ENCODE measurements at regions not wholly inside any gene's neighbourhood (a gene's known extent, or its start where the extent isn't known, plus 50 kb on each side); places are given as distances from the start of the nearest gene placed in this dataset.

GRCh38 chr13:64534302-64534701 is 2695.8 kb downstream of the PCDH9 start:
- no peaks in the 10 kb centered on the region for H3K36me3 ChIP-seq
- no peaks in the 10 kb centered on the region for H3K4me1 ChIP-seq (ENCODE audit: control insufficient read depth in 1 of 2, low read depth in 2 of 2)
- H3K9me3 ChIP-seq, result no peaks in the 10 kb centered on the region
- H3K27me3 ChIP-seq (replicated peaks; ENCODE audit: insufficient read depth), result no peaks in the 10 kb centered on the region
- TF ChIP-seq, protein P1, sequence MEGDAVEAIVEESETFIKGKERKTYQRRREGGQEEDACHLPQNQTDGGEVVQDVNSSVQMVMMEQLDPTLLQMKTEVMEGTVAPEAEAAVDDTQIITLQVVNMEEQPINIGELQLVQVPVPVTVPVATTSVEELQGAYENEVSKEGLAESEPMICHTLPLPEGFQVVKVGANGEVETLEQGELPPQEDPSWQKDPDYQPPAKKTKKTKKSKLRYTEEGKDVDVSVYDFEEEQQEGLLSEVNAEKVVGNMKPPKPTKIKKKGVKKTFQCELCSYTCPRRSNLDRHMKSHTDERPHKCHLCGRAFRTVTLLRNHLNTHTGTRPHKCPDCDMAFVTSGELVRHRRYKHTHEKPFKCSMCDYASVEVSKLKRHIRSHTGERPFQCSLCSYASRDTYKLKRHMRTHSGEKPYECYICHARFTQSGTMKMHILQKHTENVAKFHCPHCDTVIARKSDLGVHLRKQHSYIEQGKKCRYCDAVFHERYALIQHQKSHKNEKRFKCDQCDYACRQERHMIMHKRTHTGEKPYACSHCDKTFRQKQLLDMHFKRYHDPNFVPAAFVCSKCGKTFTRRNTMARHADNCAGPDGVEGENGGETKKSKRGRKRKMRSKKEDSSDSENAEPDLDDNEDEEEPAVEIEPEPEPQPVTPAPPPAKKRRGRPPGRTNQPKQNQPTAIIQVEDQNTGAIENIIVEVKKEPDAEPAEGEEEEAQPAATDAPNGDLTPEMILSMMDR (IDR thresholded peaks at IDR 0.05), result no peak
- no peak overlapping the region for H3K27ac ChIP-seq
- H3K4me3 ChIP-seq, result no peak overlapping the region
- no peak for DNase-seq (ENCODE audit: low spot score)
- no peak for ATAC-seq (ENCODE audit: insufficient number of reproducible peaks, low FRiP score, low read depth)

DNA sequence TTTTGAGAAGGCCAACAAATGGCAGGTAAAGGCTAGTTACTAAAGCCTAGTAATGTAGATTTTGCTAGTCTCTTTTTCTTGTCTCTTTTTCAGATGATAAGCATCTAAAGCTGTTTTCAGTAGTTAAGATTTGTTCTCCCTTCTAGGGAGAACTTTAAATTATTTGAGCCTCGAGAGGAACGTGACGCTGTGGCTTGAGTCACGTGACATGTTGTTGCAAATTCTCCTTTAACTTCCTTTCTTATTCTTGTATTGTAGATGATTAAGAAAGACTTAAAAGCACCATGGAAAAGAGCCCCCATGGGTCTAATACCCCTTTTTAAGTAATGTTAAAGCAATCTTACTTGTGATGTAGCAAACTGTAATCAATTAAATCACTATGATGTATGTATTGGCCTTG is 2698.7 kb downstream of the PCDH9 start:
- H3K4me1 ChIP-seq (ENCODE audit: control insufficient read depth in 1 of 2, low read depth in 2 of 2), result no peaks in the 10 kb centered on the region

GRCh38 chr13:64529874-64530485 is 2700.2 kb downstream of the PCDH9 start:
- no peaks in the 10 kb centered on the region for H3K27me3 ChIP-seq (replicated peaks; ENCODE audit: insufficient read depth)
- no peak overlapping the region for H3K4me3 ChIP-seq
- H3K27ac ChIP-seq, result no peak overlapping the region
- no peak for ATAC-seq (ENCODE audit: insufficient number of reproducible peaks, low FRiP score, low read depth)
- no peak for DNase-seq (ENCODE audit: low spot score)
- no peaks in the 10 kb centered on the region for H3K36me3 ChIP-seq
- TF ChIP-seq, protein P1 (IDR thresholded peaks at IDR 0.05), result no peak
- H3K4me1 ChIP-seq (ENCODE audit: control insufficient read depth in 1 of 2, low read depth in 2 of 2), result no peaks in the 10 kb centered on the region
- no peaks in the 10 kb centered on the region for H3K9me3 ChIP-seq

More for the DNA sequence above, 2698.7 kb downstream of the PCDH9 start:
- H3K9me3 ChIP-seq, result no peaks in the 10 kb centered on the region
- H3K27ac ChIP-seq, result no peak overlapping the region
- TF ChIP-seq, protein P1 (IDR thresholded peaks at IDR 0.05), result no peak
- no peak overlapping the region for H3K4me3 ChIP-seq
- ATAC-seq (ENCODE audit: insufficient number of reproducible peaks, low FRiP score, low read depth) (no peak), DNase-seq (ENCODE audit: low spot score) (no peak)
- H3K36me3 ChIP-seq, result no peaks in the 10 kb centered on the region
- H3K27me3 ChIP-seq (replicated peaks; ENCODE audit: insufficient read depth), result no peaks in the 10 kb centered on the region

DNA sequence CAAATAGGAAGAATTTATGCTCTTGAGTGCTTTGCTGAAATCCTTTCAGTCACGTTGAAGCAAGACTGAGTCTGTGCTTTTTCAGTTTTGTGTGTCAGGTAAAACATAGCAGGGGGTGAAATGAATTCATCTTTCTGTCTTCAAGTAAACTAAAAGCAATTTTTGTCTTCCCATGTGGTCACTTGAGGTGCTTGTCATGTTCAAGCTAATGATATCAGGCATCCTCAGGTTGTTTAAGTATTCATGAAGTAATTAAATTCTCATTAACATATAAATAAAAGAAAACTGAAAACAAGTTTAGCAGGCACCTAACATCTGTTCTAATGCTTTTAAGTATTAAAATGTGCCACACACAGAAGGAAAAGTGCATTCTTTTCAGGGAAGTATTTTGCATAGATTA is 2701.3 kb downstream of the PCDH9 start:
- ATAC-seq (ENCODE audit: insufficient number of reproducible peaks, low FRiP score, low read depth) (no peak), DNase-seq (ENCODE audit: low spot score) (no peak)
- Histone ChIP-seq H3K9me3 (no peaks in the 10 kb centered on the region), H3K4me3 (no peak overlapping the region), H3K27me3 (replicated peaks; ENCODE audit: insufficient read depth) (no peaks in the 10 kb centered on the region), H3K36me3 (no peaks in the 10 kb centered on the region), H3K4me1 (ENCODE audit: control insufficient read depth in 1 of 2, low read depth in 2 of 2) (no peaks in the 10 kb centered on the region), H3K27ac (no peak overlapping the region)
- TF ChIP-seq, protein P1 (IDR thresholded peaks at IDR 0.05), result no peak

- H3K4me3 ChIP-seq, result no peak overlapping the region
- no peaks in the 10 kb centered on the region for H3K36me3 ChIP-seq
- no peaks in the 10 kb centered on the region for H3K9me3 ChIP-seq
- H3K27me3 ChIP-seq (replicated peaks; ENCODE audit: insufficient read depth), result no peaks in the 10 kb centered on the region
- ATAC-seq (ENCODE audit: insufficient number of reproducible peaks, low FRiP score, low read depth), result no peak
- TF ChIP-seq, protein P1 (IDR thresholded peaks at IDR 0.05), result no peak
- H3K27ac ChIP-seq, result no peak overlapping the region
- no peak for DNase-seq (ENCODE audit: low spot score)
- no peaks in the 10 kb centered on the region for H3K4me1 ChIP-seq (ENCODE audit: control insufficient read depth in 1 of 2, low read depth in 2 of 2)
Observed at GRCh38 chr13:64527561-64527960, 2702.6 kb downstream of the PCDH9 start.
